PC-3 (cell line): ENCODE measurements at regions not wholly inside any gene's neighbourhood (a gene's known extent, or its start where the extent isn't known, plus 50 kb on each side); places are given as distances from the start of the nearest gene placed in this dataset.

Experiments used
- ATAC-seq: fragments of 200-7000 bp; cut with Tn5 transposase; 2 replicates; pipeline ENCODE4 v1.9.1; 2020; ENCODE audit warnings: mild to moderate bottlenecking, moderate library complexity
- BruUV-seq: library from RNA; stranded (reverse); fragments of 400-500 nt; replicated peaks from 2 replicates; lab custom pipeline; 2021; lab: Mats Ljungman, UMichigan
- CTCF ChIA-PET: fragments of 300-600 bp; sonication (Branson Sonifier 250); formaldehyde crosslinking; loops from one replicate; lab custom pipeline; 2022; ENCODE audit warnings: antibody characterized with exemption; lab: Charles Lee
- POLR2A ChIA-PET: fragments of 300-600 bp; sonication (Branson Sonifier 250); formaldehyde crosslinking; loops from one replicate; lab custom pipeline; 2022; ENCODE audit warnings: antibody characterized with exemption; ENCODE audit not compliant: unreplicated experiment; lab: Charles Lee
- DNase-seq: peaks from one replicate; pipeline ENCODE4 v3.0.0-alpha.2; 2015
- H2AFZ ChIP-seq: fragments of 300-600 bp; sonication (generic); 2 replicates; pipeline ENCODE4 v1.6.0; 2016; ENCODE audit warnings: antibody characterized with exemption, low read length
- H3F3A ChIP-seq: fragments of 300-600 bp; sonication (generic); one replicate; pipeline ENCODE4 v1.6.0; 2017; ENCODE audit warnings: antibody characterized with exemption, low read length, control low read depth, mild to moderate bottlenecking; ENCODE audit not compliant: unreplicated experiment
- H3K27ac ChIP-seq: fragments of 300-600 bp; sonication (generic); 2 replicates; pipeline ENCODE4 v1.5.1; 2016; ENCODE audit warnings: mild to moderate bottlenecking, low read length
- H3K27me3 ChIP-seq: fragments of 300-600 bp; sonication (generic); 2 replicates; pipeline ENCODE4 v1.6.1; 2016; ENCODE audit warnings: low read length, mixed read lengths
- H3K36me3 ChIP-seq: fragments of 300-600 bp; sonication (generic); 2 replicates; pipeline ENCODE4 v1.6.1; 2016; ENCODE audit warnings: low read depth, mixed run types, low read length, mixed read lengths
- H3K4me1 ChIP-seq: fragments of 300-600 bp; sonication (generic); 2 replicates; pipeline ENCODE4 v1.5.1; 2016; ENCODE audit warnings: low read length; ENCODE audit not compliant: insufficient read depth
- H3K4me2 ChIP-seq: fragments of 300-600 bp; sonication (generic); 2 replicates; pipeline ENCODE4 v1.6.0; 2016; ENCODE audit warnings: low read length
- H3K4me3 ChIP-seq: fragments of 300-600 bp; sonication (generic); 2 replicates; pipeline ENCODE4 v1.5.1; 2016; ENCODE audit warnings: mild to moderate bottlenecking, low read length, mixed read lengths
- H3K79me2 ChIP-seq: fragments of 300-600 bp; sonication (generic); 2 replicates; pipeline ENCODE4 v1.6.1; 2017; ENCODE audit warnings: low read length, mixed read lengths
- H3K9ac ChIP-seq: fragments of 300-600 bp; sonication (generic); 2 replicates; pipeline ENCODE4 v1.6.0; 2016; ENCODE audit warnings: mild to moderate bottlenecking, low read length
- H3K9me2 ChIP-seq: fragments of 300-600 bp; sonication (generic); replicated peaks from 2 replicates; pipeline ENCODE4 v1.6.1; 2016; ENCODE audit warnings: mixed run types, low read length, mixed read lengths
- H3K9me3 ChIP-seq: fragments of 300-600 bp; sonication (generic); 2 replicates; pipeline ENCODE4 v1.6.1; 2016; ENCODE audit warnings: low read length, mixed read lengths
- H4K20me1 ChIP-seq: fragments of 300-600 bp; sonication (generic); 2 replicates; pipeline ENCODE4 v1.6.1; 2016; ENCODE audit warnings: low read length, mixed read lengths
- EZH2 ChIP-seq: fragments of 300-600 bp; sonication (generic); IDR thresholded peaks from one replicate; pipeline ENCODE4 v1.6.1; 2017; ENCODE audit warnings: antibody characterized with exemption, mild to moderate bottlenecking, low read length; ENCODE audit not compliant: unreplicated experiment
- EZH2phosphoT487 ChIP-seq: fragments of 300-600 bp; sonication (generic); IDR thresholded peaks from 2 replicates; pipeline ENCODE4 v1.6.1; 2018; ENCODE audit warnings: mild to moderate bottlenecking, antibody characterized with exemption, low read length, borderline replicate concordance
- intact Hi-C: fragments of 100-400 bp; cut with micrococcal nuclease; formaldehyde crosslinking; loops from 2 replicates; pipeline ENCODE4 v1.9.0; 2023
- TF ChIP-seq, protein P1 (sequence below): fragments of 300-600 bp; sonication (generic); conservative IDR thresholded peaks from 2 replicates; pipeline ENCODE4 v1.5.1; 2017; ENCODE audit warnings: antibody characterized with exemption, low read depth, mild to moderate bottlenecking, low read length

DNA sequence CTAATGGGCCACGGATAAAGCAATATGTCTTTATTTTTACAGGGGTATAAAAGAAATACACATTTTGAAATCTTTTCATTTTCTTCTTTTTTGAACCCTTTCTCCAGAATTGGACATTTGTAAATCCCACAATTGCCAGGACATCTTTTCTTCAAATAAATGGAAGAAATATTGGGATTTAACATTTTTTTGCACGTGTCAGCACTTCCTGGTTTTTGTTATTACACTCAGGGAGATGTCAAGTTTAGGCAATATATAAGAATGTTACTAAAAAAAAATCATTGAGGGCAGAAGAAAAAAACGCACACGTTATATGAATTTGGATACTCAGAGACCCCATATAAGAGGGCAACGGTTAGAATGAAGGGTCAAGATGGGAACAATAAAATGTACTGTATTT is 78.3 kb upstream of the TMCO5A start:
- intact Hi-C loops = no loop called here
- Histone ChIP-seq H3K4me3 (no peak overlapping the region), H2AFZ (no peak overlapping the region), H3K4me1 (no peaks in the 10 kb centered on the region), H3F3A (no peaks in the 10 kb centered on the region), H3K9me3 (no peaks in the 10 kb centered on the region), H3K36me3 (no peaks in the 10 kb centered on the region), H4K20me1 (no peaks in the 10 kb centered on the region), H3K27me3 (peaks cover 52% of the 10 kb centered on the region), H3K79me2 (no peaks in the 10 kb centered on the region), H3K9ac (no peak overlapping the region), H3K4me2 (no peak overlapping the region), H3K9me2 (no peaks in the 10 kb centered on the region), H3K27ac (no peak overlapping the region)
- ATAC-seq (no peak), DNase-seq (no peak)
- no TSS peak for BruUV-seq
- ChIA-PET CTCF (no interaction called here), POLR2A (no interaction called here)
- TF ChIP-seq, protein P1, sequence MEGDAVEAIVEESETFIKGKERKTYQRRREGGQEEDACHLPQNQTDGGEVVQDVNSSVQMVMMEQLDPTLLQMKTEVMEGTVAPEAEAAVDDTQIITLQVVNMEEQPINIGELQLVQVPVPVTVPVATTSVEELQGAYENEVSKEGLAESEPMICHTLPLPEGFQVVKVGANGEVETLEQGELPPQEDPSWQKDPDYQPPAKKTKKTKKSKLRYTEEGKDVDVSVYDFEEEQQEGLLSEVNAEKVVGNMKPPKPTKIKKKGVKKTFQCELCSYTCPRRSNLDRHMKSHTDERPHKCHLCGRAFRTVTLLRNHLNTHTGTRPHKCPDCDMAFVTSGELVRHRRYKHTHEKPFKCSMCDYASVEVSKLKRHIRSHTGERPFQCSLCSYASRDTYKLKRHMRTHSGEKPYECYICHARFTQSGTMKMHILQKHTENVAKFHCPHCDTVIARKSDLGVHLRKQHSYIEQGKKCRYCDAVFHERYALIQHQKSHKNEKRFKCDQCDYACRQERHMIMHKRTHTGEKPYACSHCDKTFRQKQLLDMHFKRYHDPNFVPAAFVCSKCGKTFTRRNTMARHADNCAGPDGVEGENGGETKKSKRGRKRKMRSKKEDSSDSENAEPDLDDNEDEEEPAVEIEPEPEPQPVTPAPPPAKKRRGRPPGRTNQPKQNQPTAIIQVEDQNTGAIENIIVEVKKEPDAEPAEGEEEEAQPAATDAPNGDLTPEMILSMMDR = no peak
- TF ChIP-seq EZH2phosphoT487 = no peak
- TF ChIP-seq EZH2 = no peak

DNA sequence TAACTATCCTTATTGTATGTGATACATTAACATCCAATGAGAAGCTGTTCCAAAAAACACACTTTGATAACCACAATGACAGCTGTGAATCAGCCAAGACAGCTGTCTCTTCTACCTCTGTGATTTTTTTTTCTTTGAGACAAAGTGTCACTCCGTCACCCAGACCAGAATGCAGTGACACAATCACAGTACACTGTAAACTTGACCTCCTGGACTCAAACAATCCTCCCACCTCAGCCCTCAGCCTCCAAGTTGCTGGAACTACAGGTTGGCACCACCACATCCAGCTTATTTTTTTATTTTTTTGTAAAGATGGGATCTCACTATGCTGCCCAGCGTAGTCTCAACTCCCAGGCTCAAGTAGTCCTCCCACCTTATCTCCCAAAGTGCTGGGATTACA is 73.5 kb upstream of the TMCO5A start:
- Histone ChIP-seq H3K9me2 (no peaks in the 10 kb centered on the region), H3K27ac (no peak overlapping the region), H3K4me1 (no peaks in the 10 kb centered on the region), H3K79me2 (no peaks in the 10 kb centered on the region), H3K4me3 (no peak overlapping the region), H3K4me2 (no peak overlapping the region), H3K9me3 (no peaks in the 10 kb centered on the region), H3K36me3 (no peaks in the 10 kb centered on the region), H3K9ac (no peak overlapping the region), H3K27me3 (peaks cover 40% of the 10 kb centered on the region; the same call in 1 of the 2 replicates), H2AFZ (no peak overlapping the region), H4K20me1 (no peaks in the 10 kb centered on the region), H3F3A (no peaks in the 10 kb centered on the region)
- ChIA-PET POLR2A (no interaction called here), CTCF (no interaction called here)
- BruUV-seq = no TSS peak
- ATAC-seq (no peak), DNase-seq (no peak)
- TF ChIP-seq, protein P1 = no peak
- intact Hi-C loops = no loop called here

DNA sequence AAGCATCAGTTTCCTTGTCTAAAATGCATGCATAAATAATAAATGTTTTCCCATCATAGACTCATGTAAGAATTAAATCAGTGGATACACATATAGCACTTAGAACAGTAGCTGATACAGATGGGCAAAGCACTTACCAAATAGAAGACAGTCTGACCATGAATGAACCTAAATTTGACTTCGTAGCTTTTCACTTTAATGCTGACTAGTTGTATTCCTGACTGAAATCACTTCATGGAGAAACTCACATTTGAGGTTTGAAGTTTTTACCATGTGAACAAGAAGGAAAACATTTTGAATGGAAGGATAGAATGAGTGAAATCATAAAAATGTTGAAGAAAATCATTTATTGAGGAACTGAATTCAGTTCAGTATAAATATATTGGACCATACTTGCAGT is 68.8 kb upstream of the TMCO5A start:
- TF ChIP-seq, protein P1 = no peak
- TF ChIP-seq EZH2 (no peak), EZH2phosphoT487 (no peak)
- Histone ChIP-seq H3F3A (no peaks in the 10 kb centered on the region), H3K36me3 (no peaks in the 10 kb centered on the region), H3K9me2 (no peaks in the 10 kb centered on the region), H2AFZ (no peak overlapping the region), H3K79me2 (no peaks in the 10 kb centered on the region), H3K4me1 (no peaks in the 10 kb centered on the region), H3K4me3 (no peak overlapping the region), H4K20me1 (no peaks in the 10 kb centered on the region), H3K9ac (no peak overlapping the region), H3K27ac (no peak overlapping the region), H3K27me3 (peaks cover 62% of the 10 kb centered on the region), H3K4me2 (no peak overlapping the region), H3K9me3 (no peaks in the 10 kb centered on the region)
- DNase-seq = no peak
- no peak for ATAC-seq
- POLR2A ChIA-PET = no interaction called here
- CTCF ChIA-PET = interaction anchor here (0.5 kb wide), 1 partner anchor 350 kb away, joined by 5 read pairs; no protein-coding TSS in a partner anchor
- intact Hi-C loops = no loop called here
- no TSS peak for BruUV-seq
